HepG2 (cell line): ENCODE measurements at regions not wholly inside any gene's neighbourhood (a gene's known extent, or its start where the extent isn't known, plus 50 kb on each side); places are given as distances from the start of the nearest gene placed in this dataset.

Experiments
- ARID5B ChIP-seq: IDR thresholded peaks from 2 replicates; pipeline ENCODE4 v1.4.0; 2020; ENCODE audit warnings: mild to moderate bottlenecking, missing genetic modification reagents
- BCL6 ChIP-seq: IDR thresholded peaks from 2 replicates; pipeline ENCODE4 v1.6.1; 2016; ENCODE audit warnings: missing genetic modification reagents, missing compliant biosample characterization
- ESRRA ChIP-seq: sonication (generic); formaldehyde crosslinking; IDR thresholded peaks from 2 replicates; pipeline ENCODE4 v1.5.1; 2020; ENCODE audit warnings: mild to moderate bottlenecking, low read depth, missing genetic modification reagents
- FOXO4 ChIP-seq: sonication (generic); formaldehyde crosslinking; conservative IDR thresholded peaks from 2 replicates; pipeline ENCODE4 v1.8.1; 2023; ENCODE audit warnings: missing genetic modification reagents
- HMGXB4 ChIP-seq, 2 experiments: sonication (generic) in 1 of 2; formaldehyde crosslinking in 1 of 2; IDR thresholded peaks; 2 replicates each; pipeline versions ENCODE4 v1.4.0 to v1.6.1; 2018 to 2020; ENCODE audit warnings: missing genetic modification reagents in 2 of 2, borderline replicate concordance in 1 of 2, low read depth in 1 of 2, mild to moderate bottlenecking in 1 of 2, missing biosample characterization in 1 of 2
- HNF4A ChIP-seq: sonication (generic); formaldehyde crosslinking; IDR thresholded peaks from 2 replicates; pipeline ENCODE4 v1.4.0; 2020; ENCODE audit warnings: missing genetic modification reagents
- PATZ1 ChIP-seq: sonication (generic); formaldehyde crosslinking; IDR thresholded peaks from 2 replicates; pipeline ENCODE4 v1.4.0; 2020; ENCODE audit warnings: missing genetic modification reagents
- PHF8 ChIP-seq: sonication (generic); formaldehyde crosslinking; IDR thresholded peaks from 2 replicates; pipeline ENCODE4 v1.5.0; 2020; ENCODE audit warnings: missing genetic modification reagents
- SALL1 ChIP-seq: sonication (generic); formaldehyde crosslinking; IDR thresholded peaks from 2 replicates; pipeline ENCODE4 v1.8.0; 2022; ENCODE audit warnings: mild to moderate bottlenecking, missing genetic modification reagents
- STAG1 ChIP-seq: sonication (generic); formaldehyde crosslinking; IDR thresholded peaks from 2 replicates; pipeline ENCODE4 v1.4.0; 2020; ENCODE audit warnings: missing genetic modification reagents
- TBX2 ChIP-seq: sonication (generic); formaldehyde crosslinking; IDR thresholded peaks from 2 replicates; pipeline ENCODE4 v1.5.0; 2020; ENCODE audit warnings: missing genetic modification reagents, mild to moderate bottlenecking, borderline replicate concordance
- TEAD3 ChIP-seq: optimal IDR thresholded peaks from 2 replicates; pipeline ENCODE3; 2016; ENCODE audit warnings: borderline replicate concordance
- THAP7 ChIP-seq: sonication (generic); formaldehyde crosslinking; IDR thresholded peaks from 2 replicates; pipeline ENCODE4 v1.8.1; 2023; ENCODE audit warnings: mild to moderate bottlenecking, missing genetic modification reagents
- ZNF614 ChIP-seq: IDR thresholded peaks from 2 replicates; pipeline ENCODE4 v1.6.1; 2018; ENCODE audit warnings: missing biosample characterization, missing genetic modification reagents, inconsistent platforms, borderline replicate concordance
- ZNF720 ChIP-seq: sonication (generic); formaldehyde crosslinking; IDR thresholded peaks from 2 replicates; pipeline ENCODE4 v1.4.0; 2020; ENCODE audit warnings: missing genetic modification reagents

- 0 out of 2 replicates have a peak, but pooled peaks have one; percentile 21 for TF ChIP-seq ARID5B (CRISPR knock-in tag)
- TF ChIP-seq STAG1: peak; percentile 40; the same call in 1 of the 2 replicates
- peak; percentile 45; the same call in 1 of the 2 replicates for TF ChIP-seq TBX2 (CRISPR knock-in tag)
- 0 out of 4 replicates have a peak, but pooled peaks of 1 of the 2 experiments have one; percentile 33 for TF ChIP-seq HMGXB4 (CRISPR knock-in tag; IDR thresholded peaks at IDR 0.05; ENCODE audit: borderline replicate concordance in 1 of 2, low read depth in 1 of 2)
- TF ChIP-seq ESRRA: no peak
- TF ChIP-seq PATZ1 (CRISPR knock-in tag): peak; percentile 43
- TF ChIP-seq FOXO4 (CRISPR knock-in tag): 0 out of 2 replicates have a peak, but pooled peaks have one; percentile 94
- peak; percentile 46; the same call in 1 of the 2 replicates for TF ChIP-seq PHF8
- peak; percentile 5 for TF ChIP-seq TEAD3 (CRISPR knock-in tag)
- peak; percentile 52 for TF ChIP-seq SALL1
- peak; percentile 76 for TF ChIP-seq HNF4A (CRISPR knock-in tag)
- peak; percentile 88 for TF ChIP-seq BCL6
- 0 out of 2 replicates have a peak, but pooled peaks have one; percentile 15 for TF ChIP-seq ZNF614 (CRISPR knock-in tag)
- TF ChIP-seq ZNF720 (CRISPR knock-in tag): peak; percentile 11; the same call in 1 of the 2 replicates
- TF ChIP-seq THAP7 (CRISPR knock-in tag): 0 out of 2 replicates have a peak, but pooled peaks have one; percentile 59
Measured at GRCh38 chr2:9765611-9766531, 77.4 kb upstream of the TAF1B start (continued).
